ENCODE measurements at regions not wholly inside any gene's neighbourhood (a gene's known extent, or its start where the extent isn't known, plus 50 kb on each side); places are given as distances from the start of the nearest gene placed in this dataset.

DNA sequence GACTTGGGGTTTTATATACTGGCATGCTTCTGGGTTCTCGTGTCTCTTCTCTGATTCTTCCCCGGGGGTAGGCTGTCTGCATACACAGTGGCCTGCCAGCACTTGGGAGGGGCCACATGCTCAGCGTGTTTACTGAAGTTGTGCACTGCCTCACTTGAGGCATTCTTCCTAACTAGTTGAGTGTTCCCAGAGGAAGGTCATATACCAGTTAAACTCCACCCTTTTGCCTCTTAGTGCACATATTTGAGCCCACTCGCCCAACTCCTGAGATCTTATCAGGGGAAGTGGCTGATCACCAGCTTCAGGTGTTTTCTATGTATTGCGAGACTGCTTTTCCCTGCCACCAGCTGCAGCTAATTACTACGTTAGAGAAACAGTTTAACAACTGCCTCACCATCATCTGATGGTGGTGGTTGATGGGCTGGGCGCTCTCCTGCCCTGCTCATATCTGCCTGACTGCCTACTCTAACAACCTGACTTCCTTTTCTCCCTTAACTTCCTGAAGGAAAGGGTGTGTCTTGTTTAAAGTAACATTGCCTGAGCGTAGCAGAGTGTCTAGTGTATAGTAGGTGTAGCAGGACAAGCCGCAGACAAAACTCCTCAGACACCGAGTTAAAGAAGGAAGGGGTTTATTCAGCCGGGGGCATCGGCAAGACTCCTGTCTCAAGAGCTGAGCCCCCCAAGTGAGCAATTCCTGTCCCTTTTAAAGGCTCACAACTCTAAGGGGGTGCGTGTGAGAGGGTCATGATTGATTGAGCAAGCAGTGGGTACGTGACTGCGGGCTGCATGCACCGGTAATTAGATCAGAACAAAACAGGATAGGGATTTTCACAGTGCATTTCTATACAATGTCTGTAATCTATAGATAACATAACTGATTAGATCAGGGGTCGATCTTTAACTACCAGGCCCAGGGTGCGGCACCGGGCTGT is 60.1 kb upstream of the CLINT1 start:
- Histone ChIP-seq H3K27ac (peak overlapping the region; percentile 28; the same call in 1 of the 2 replicates), H3K79me2 (ENCODE audit: low read depth) (no peaks in the 10 kb centered on the region), H3K4me2 (peak overlapping the region; percentile 28; the same call in 1 of the 2 replicates), H3K9me2 (ENCODE audit: insufficient read depth) (no peaks in the 10 kb centered on the region), H2AFZ (0 out of 2 replicates have a peak overlapping the region, but pooled peaks have one; percentile 40), H3K36me3 (ENCODE audit: low read depth) (no peaks in the 10 kb centered on the region), H3K9me3 (ENCODE audit: insufficient read depth, low read depth) (no peaks in the 10 kb centered on the region), H3K4me1 (replicated peaks; ENCODE audit: insufficient read depth) (peaks cover 13% of the 10 kb centered on the region; the same call in 1 of the 2 replicates), H4K20me1 (ENCODE audit: insufficient read depth) (no peaks in the 10 kb centered on the region), H3F3A (ENCODE audit: insufficient read depth, low read depth) (no peaks in the 10 kb centered on the region), H3K27me3 (ENCODE audit: insufficient read depth, low read depth) (no peaks in the 10 kb centered on the region), H3K4me3 (no peak overlapping the region)
- intact Hi-C loops (cut with micrococcal nuclease; ENCODE audit: unreplicated experiment), result loop anchor here (2.0 kb wide), 1 partner anchor 60 kb away; the partner anchor contains the start of gene CLINT1
- CTCF ChIA-PET, result no interaction called here
- TF ChIP-seq, protein P1, sequence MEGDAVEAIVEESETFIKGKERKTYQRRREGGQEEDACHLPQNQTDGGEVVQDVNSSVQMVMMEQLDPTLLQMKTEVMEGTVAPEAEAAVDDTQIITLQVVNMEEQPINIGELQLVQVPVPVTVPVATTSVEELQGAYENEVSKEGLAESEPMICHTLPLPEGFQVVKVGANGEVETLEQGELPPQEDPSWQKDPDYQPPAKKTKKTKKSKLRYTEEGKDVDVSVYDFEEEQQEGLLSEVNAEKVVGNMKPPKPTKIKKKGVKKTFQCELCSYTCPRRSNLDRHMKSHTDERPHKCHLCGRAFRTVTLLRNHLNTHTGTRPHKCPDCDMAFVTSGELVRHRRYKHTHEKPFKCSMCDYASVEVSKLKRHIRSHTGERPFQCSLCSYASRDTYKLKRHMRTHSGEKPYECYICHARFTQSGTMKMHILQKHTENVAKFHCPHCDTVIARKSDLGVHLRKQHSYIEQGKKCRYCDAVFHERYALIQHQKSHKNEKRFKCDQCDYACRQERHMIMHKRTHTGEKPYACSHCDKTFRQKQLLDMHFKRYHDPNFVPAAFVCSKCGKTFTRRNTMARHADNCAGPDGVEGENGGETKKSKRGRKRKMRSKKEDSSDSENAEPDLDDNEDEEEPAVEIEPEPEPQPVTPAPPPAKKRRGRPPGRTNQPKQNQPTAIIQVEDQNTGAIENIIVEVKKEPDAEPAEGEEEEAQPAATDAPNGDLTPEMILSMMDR (conservative IDR thresholded peaks at IDR 0.05), result no peak
- no peak for TF ChIP-seq EZH2 (IDR thresholded peaks at IDR 0.05; ENCODE audit: low read depth)
- peak in 1 of 2 experiments; percentile 78 for DNase-seq
- POLR2A ChIA-PET (ENCODE audit: unreplicated experiment), result no interaction called here
- no TSS peak for BruUV-seq (replicated peaks)

DNA sequence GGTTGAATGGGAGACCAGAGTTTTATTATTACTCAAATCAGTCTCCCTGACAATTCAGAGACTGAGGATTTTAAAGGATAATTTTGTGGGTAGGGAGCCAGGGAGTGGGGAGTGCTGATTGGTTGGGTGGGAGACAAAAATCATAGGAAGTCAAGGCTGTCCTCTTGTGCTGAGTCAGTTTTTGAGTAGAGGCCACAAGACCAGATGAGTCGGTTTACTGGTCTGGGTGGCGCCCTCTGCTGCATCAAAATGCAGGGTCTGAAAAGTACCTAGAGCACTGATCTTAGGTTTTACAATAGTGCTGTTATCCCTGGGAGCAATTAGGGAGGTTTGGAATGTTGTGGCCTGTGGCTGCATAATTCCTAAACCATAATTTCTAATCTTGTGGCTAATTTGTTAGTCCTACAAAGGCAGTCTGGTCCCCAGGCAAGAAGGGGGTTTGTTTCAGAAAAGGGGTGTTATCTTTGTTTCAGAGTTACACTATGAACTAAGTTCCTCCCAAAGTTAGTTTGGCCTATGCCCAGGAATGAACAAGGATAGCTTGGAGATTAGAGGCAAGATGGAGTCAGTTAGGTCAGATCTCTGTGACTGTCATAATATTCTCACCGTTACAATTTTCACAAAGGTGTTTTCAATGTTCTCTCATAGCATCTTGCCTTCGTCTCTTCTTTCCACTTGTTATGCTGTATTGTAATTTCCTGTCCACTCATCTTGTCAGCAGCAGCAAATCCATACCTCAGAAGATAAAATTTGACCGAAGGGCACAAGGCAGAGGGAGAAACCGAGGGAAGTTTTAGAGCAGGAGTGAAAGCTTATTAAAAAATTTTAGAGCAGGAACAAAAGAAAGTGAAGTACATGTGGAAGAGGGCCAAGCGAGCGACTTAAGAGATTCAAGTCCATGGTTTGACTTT is 59.2 kb upstream of the CLINT1 start:
- CTCF ChIA-PET, result no interaction called here
- no peaks in the 10 kb centered on the region for H3K36me3 ChIP-seq (ENCODE audit: low read depth)
- BruUV-seq (replicated peaks), result no TSS peak
- H3K9me2 ChIP-seq (ENCODE audit: insufficient read depth), result no peaks in the 10 kb centered on the region
- no peak overlapping the region for H2AFZ ChIP-seq
- no peak for TF ChIP-seq EZH2 (IDR thresholded peaks at IDR 0.05; ENCODE audit: low read depth)
- TF ChIP-seq, protein P1 (conservative IDR thresholded peaks at IDR 0.05), result peak; percentile 64
- H3K4me1 ChIP-seq (replicated peaks; ENCODE audit: insufficient read depth), result peaks cover 22% of the 10 kb centered on the region
- no peaks in the 10 kb centered on the region for H3K79me2 ChIP-seq (ENCODE audit: low read depth)
- no peak overlapping the region for H3K4me3 ChIP-seq
- H3K27me3 ChIP-seq (ENCODE audit: insufficient read depth, low read depth), result no peaks in the 10 kb centered on the region
- DNase-seq, result peak; percentile 29 to 64
- no peaks in the 10 kb centered on the region for H3F3A ChIP-seq (ENCODE audit: insufficient read depth, low read depth)
- intact Hi-C loops (cut with micrococcal nuclease; ENCODE audit: unreplicated experiment), result loop anchor here (2.0 kb wide), 1 partner anchor 59 kb away; the partner anchor contains the start of gene CLINT1
- H4K20me1 ChIP-seq (ENCODE audit: insufficient read depth), result no peaks in the 10 kb centered on the region
- no peak overlapping the region for H3K4me2 ChIP-seq
- peak overlapping the region; percentile 28; the same call in 1 of the 2 replicates for H3K27ac ChIP-seq
- H3K9me3 ChIP-seq (ENCODE audit: insufficient read depth, low read depth), result no peaks in the 10 kb centered on the region
- POLR2A ChIA-PET (ENCODE audit: unreplicated experiment), result no interaction called here

DNA sequence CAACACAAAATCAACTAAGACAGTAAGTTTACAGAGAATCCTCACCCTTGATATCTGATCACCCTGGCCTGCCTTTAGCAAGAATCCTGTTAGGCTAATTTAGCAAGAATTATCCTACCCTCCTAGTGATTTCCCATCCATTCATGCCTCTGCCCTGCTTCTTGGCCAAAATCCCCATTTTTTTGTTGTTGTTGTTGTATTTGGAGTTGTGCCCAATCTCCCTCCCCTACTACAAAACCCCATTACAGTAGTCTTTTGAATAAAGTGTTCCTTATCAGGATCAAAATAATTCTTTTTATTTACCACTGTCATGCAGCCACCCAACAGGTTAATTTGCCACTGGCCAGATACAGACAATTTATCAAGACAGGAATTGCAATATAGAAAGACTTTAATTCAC is 58.5 kb upstream of the CLINT1 start:
- Histone ChIP-seq H3K27ac (no peak overlapping the region), H3K9me2 (ENCODE audit: insufficient read depth) (no peaks in the 10 kb centered on the region), H3K9me3 (ENCODE audit: insufficient read depth, low read depth) (no peaks in the 10 kb centered on the region), H3K4me2 (no peak overlapping the region), H3F3A (ENCODE audit: insufficient read depth, low read depth) (no peaks in the 10 kb centered on the region), H3K79me2 (ENCODE audit: low read depth) (no peaks in the 10 kb centered on the region), H3K4me1 (replicated peaks; ENCODE audit: insufficient read depth) (peaks cover 29% of the 10 kb centered on the region), H4K20me1 (ENCODE audit: insufficient read depth) (no peaks in the 10 kb centered on the region), H3K27me3 (ENCODE audit: insufficient read depth, low read depth) (no peaks in the 10 kb centered on the region), H3K4me3 (no peak overlapping the region), H2AFZ (no peak overlapping the region), H3K36me3 (ENCODE audit: low read depth) (no peaks in the 10 kb centered on the region)
- ChIA-PET CTCF (no interaction called here), POLR2A (ENCODE audit: unreplicated experiment) (no interaction called here)
- TF ChIP-seq, protein P1 (conservative IDR thresholded peaks at IDR 0.05), result no peak
- no peak for TF ChIP-seq EZH2 (IDR thresholded peaks at IDR 0.05; ENCODE audit: low read depth)
- intact Hi-C loops (cut with micrococcal nuclease; ENCODE audit: unreplicated experiment), result no loop called here
- no peak for DNase-seq
- no TSS peak for BruUV-seq (replicated peaks)
